ENCODE measurements at regions not wholly inside any gene's neighbourhood (a gene's known extent, or its start where the extent isn't known, plus 50 kb on each side); places are given as distances from the start of the nearest gene placed in this dataset.

DNA sequence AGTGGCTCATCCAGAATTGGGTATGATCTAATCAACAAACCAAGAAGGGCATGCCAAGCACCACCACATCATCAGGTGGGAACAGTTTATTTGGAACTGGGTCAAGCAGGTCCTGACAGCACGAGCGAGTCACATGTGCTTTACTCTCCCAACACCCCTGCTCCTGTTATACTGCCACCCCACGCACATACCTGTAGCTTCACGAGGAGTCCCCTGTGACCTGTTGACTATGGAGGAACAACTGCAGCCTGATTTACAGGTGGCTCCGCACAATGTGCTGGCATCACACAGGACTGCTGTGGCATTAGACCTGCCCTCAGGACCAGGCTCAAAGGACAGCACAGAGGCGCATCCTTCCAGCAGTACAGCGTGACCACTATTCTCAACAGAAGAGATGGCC is 70.8 kb upstream of the LRRN2 start:
- TF ChIP-seq EP300 (IDR thresholded peaks at IDR 0.05; ENCODE audit: borderline replicate concordance) (no peak), CEBPB (IDR thresholded peaks at IDR 0.05) (no peak), EGR1 (IDR thresholded peaks at IDR 0.05) (no peak)

Data from Ishikawa (cell line).